Fibroblast of villous mesenchyme (primary cell): ENCODE measurements at regions not wholly inside any gene's neighbourhood (a gene's known extent, or its start where the extent isn't known, plus 50 kb on each side); places are given as distances from the start of the nearest gene placed in this dataset.

Source experiments
- DNase-seq: peaks from one replicate; pipeline ENCODE4 v3.0.0-alpha.2; 2010; ENCODE audit warnings: low read depth
- H3K4me3 ChIP-seq: 2 replicates; pipeline ENCODE4 v1.5.1; 2011; ENCODE audit warnings: low read depth, mild to moderate bottlenecking, low read length
- CTCF ChIP-seq: IDR thresholded peaks from 2 replicates; pipeline ENCODE4 v1.5.1; 2012; ENCODE audit warnings: low read depth, mild to moderate bottlenecking, low read length; ENCODE audit not compliant: insufficient read depth

GRCh38 chr13:34039678-34040077 lies 221.7 kb downstream of the RFC3 start:
- no peak for DNase-seq
- TF ChIP-seq CTCF: no peak
- no peak overlapping the region for H3K4me3 ChIP-seq

- no peak for TF ChIP-seq CTCF
- DNase-seq: no peak
- H3K4me3 ChIP-seq: no peak overlapping the region
These were observed 222.9 kb downstream of the RFC3 start for GRCh38 chr13:34040863-34041262.

- H3K4me3 ChIP-seq: no peak overlapping the region
- DNase-seq: no peak
- TF ChIP-seq CTCF: no peak
These were observed 226.1 kb downstream of the RFC3 start for GRCh38 chr13:34044041-34044440.

GRCh38 chr13:34044660-34045080 lies 226.7 kb downstream of the RFC3 start:
- TF ChIP-seq CTCF: no peak
- no peak overlapping the region for H3K4me3 ChIP-seq
- DNase-seq: peak; percentile 55

GRCh38 chr13:34046457-34046856 lies 228.5 kb downstream of the RFC3 start:
- no peak overlapping the region for H3K4me3 ChIP-seq
- TF ChIP-seq CTCF: no peak
- no peak for DNase-seq

GRCh38 chr13:34048652-34049051 lies 230.7 kb downstream of the RFC3 start:
- no peak for TF ChIP-seq CTCF
- DNase-seq: no peak
- H3K4me3 ChIP-seq: no peak overlapping the region

GRCh38 chr13:34056733-34057258 lies 238.8 kb downstream of the RFC3 start:
- no peak overlapping the region for H3K4me3 ChIP-seq
- TF ChIP-seq CTCF: no peak
- DNase-seq: no peak
